K562 (cell line): ENCODE measurements at regions not wholly inside any gene's neighbourhood (a gene's known extent, or its start where the extent isn't known, plus 50 kb on each side); places are given as distances from the start of the nearest gene placed in this dataset.

Experiments used
- ATAC-seq: fragments of 200-7000 bp; cut with Tn5 transposase; 3 replicates; pipeline ENCODE4 v1.9.1; 2020; ENCODE audit warnings: moderate library complexity
- BruUV-seq: library from RNA; stranded (reverse); fragments of 400-500 nt; replicated peaks from 2 replicates; lab custom pipeline; 2021; lab: Mats Ljungman, UMichigan
- CTCF ChIA-PET: fragments of 300-600 bp; formaldehyde crosslinking; extraction: SDS; loops from one replicate; lab custom pipeline; 2021; ENCODE audit warnings: low intra/inter-chr PET ratio; lab: Yijun Ruan, JAX
- POLR2A ChIA-PET: fragments of 300-600, 350-650 bp; sonication (Branson Sonifier 250); formaldehyde crosslinking; extraction: SDS; loops from one replicate; lab custom pipeline; 2021; ENCODE audit warnings: antibody characterized with exemption, inconsistent platforms; lab: Yijun Ruan, JAX
- DNase-seq, 4 experiments: peaks; one replicate each; pipeline versions ENCODE4 v3.0.0 to v3.0.0-alpha.2; 2011 to 2018; ENCODE audit warnings: low spot score in 3 of 4, mixed read lengths in 3 of 4; ENCODE audit errors: extremely low read depth in 1 of 4
- FAIRE-seq: peaks from 2 replicates; lab custom pipeline; 2011; peaks lifted over from hg19 to GRCh38; lab: Jason Lieb, UNC
- H2AFZ ChIP-seq: 2 replicates; pipeline ENCODE4 v1.6.0; 2011; ENCODE audit warnings: low read depth, low read length, control low read depth, inconsistent platforms
- H3K27ac ChIP-seq: fragments of 200-600 bp; 3 replicates; pipeline ENCODE4 v1.8.0; 2011; ENCODE audit warnings: low read depth, mild to moderate bottlenecking, control low read depth, inconsistent platforms, low read length, moderate library complexity, mixed read lengths; ENCODE audit errors: extremely low read depth
- H3K27me3 ChIP-seq, 2 experiments: fragments of 300-600 bp in 1 of 2; 2 replicates in 1 of 2; 3 replicates in 1 of 2; pipeline versions ENCODE4 v1.6.0 to v1.8.0; 2011; ENCODE audit warnings: inconsistent platforms in 2 of 2, low read length in 2 of 2, mild to moderate bottlenecking in 1 of 2, mixed read lengths in 1 of 2, moderate library complexity in 1 of 2; ENCODE audit not compliant: control insufficient read depth in 2 of 2, insufficient read depth in 2 of 2
- H3K36me3 ChIP-seq: fragments of 300-600 bp; 3 replicates; pipeline ENCODE4 v1.8.0; 2011; ENCODE audit warnings: mild to moderate bottlenecking, low read length, inconsistent platforms; ENCODE audit not compliant: control insufficient read depth, insufficient read depth
- H3K4me1 ChIP-seq, 2 experiments: fragments of 200-600 bp in 1 of 2; replicated peaks in 1 of 2; 2 replicates in 1 of 2; 3 replicates in 1 of 2; pipeline versions ENCODE4 v1.5.1 to v1.8.0; 2011; ENCODE audit warnings: inconsistent platforms in 2 of 2, low read length in 2 of 2, mild to moderate bottlenecking in 1 of 2, mixed read lengths in 1 of 2, moderate library complexity in 1 of 2; ENCODE audit not compliant: control insufficient read depth in 2 of 2, insufficient read depth in 2 of 2
- H3K4me2 ChIP-seq: 2 replicates; pipeline ENCODE4 v1.6.1; 2011; ENCODE audit warnings: low read length, control low read depth, inconsistent platforms, mixed read lengths; ENCODE audit not compliant: insufficient read depth
- H3K4me3 ChIP-seq: fragments of 200-600 bp; sonication (generic), shearing (Covaris generic); 2 replicates; pipeline ENCODE4 v1.5.1; 2016; ENCODE audit warnings: control low read depth, inconsistent platforms
- H3K79me2 ChIP-seq: fragments of 200-600 bp; 3 replicates; pipeline ENCODE4 v1.8.0; 2011; ENCODE audit warnings: low read length, inconsistent platforms; ENCODE audit not compliant: control insufficient read depth, insufficient read depth
- H3K9ac ChIP-seq, 2 experiments: 2 replicates each; pipeline versions ENCODE4 v1.6.0 to v1.6.1; 2011; ENCODE audit warnings: low read depth in 2 of 2, low read length in 2 of 2, control low read depth in 1 of 2, inconsistent platforms in 1 of 2, mild to moderate bottlenecking in 1 of 2, mixed read lengths in 1 of 2; ENCODE audit not compliant: insufficient read depth in 1 of 2
- H3K9me1 ChIP-seq: one replicate; pipeline ENCODE4 v1.6.0; 2011; ENCODE audit warnings: inconsistent platforms, mild to moderate bottlenecking, low read length, moderate library complexity; ENCODE audit not compliant: control insufficient read depth, insufficient read depth
- H3K9me3 ChIP-seq: replicated peaks from 2 replicates; pipeline ENCODE4 v1.5.1; 2011; ENCODE audit warnings: low read depth, low read length, inconsistent platforms; ENCODE audit not compliant: control insufficient read depth, insufficient read depth
- H4K20me1 ChIP-seq: replicated peaks from 2 replicates; pipeline ENCODE4 v1.6.1; 2011; ENCODE audit warnings: low read length, inconsistent platforms, mixed read lengths; ENCODE audit not compliant: control insufficient read depth, insufficient read depth
- HDAC1 ChIP-seq, 2 experiments: fragments of 450-650 bp; IDR thresholded peaks; 2 replicates each; pipeline ENCODE4 v1.6.1; 2016 to 2017; ENCODE audit warnings: inconsistent platforms in 1 of 2, mild to moderate bottlenecking in 1 of 2, moderate library complexity in 1 of 2
- HMG20A ChIP-seq: fragments of 450-650 bp; formaldehyde crosslinking; conservative IDR thresholded peaks from 2 replicates; pipeline ENCODE4 v1.4.0; 2020; ENCODE audit warnings: mild to moderate bottlenecking, mixed read lengths
- ID3 ChIP-seq, 2 experiments: fragments of 250-450 bp in 1 of 2; fragments of 450-650 bp in 1 of 2; sonication (Bioruptor Pico) in 1 of 2; IDR thresholded peaks; 2 replicates each; pipeline versions ENCODE4 v1.6.1 to v1.8.0; 2016 to 2021; ENCODE audit warnings: mild to moderate bottlenecking in 2 of 2, moderate library complexity in 2 of 2, missing compliant biosample characterization in 1 of 2, missing genetic modification characterization in 1 of 2
- PPARD ChIP-seq: fragments of 250-450 bp; sonication (Bioruptor Pico); IDR thresholded peaks from 2 replicates; pipeline ENCODE4 v1.8.0; 2022; ENCODE audit warnings: inconsistent platforms, mild to moderate bottlenecking, moderate library complexity
- RB1 ChIP-seq: fragments of 450-650 bp; IDR thresholded peaks from 2 replicates; pipeline ENCODE4 v1.6.1; 2017; ENCODE audit warnings: low read depth, mild to moderate bottlenecking
- SIN3B ChIP-seq: fragments of 450-650 bp; IDR thresholded peaks from 2 replicates; pipeline ENCODE4 v1.6.1; 2017; ENCODE audit warnings: low read depth, mild to moderate bottlenecking, moderate library complexity
- U2AF2 ChIP-seq: fragments of 200-400 bp; formaldehyde crosslinking; optimal IDR thresholded peaks from 2 replicates; pipeline ENCODE3; 2017; ENCODE audit warnings: low read depth, mild to moderate bottlenecking, low read length
- USF2 ChIP-seq: sonication (generic); formaldehyde crosslinking; IDR thresholded peaks from 2 replicates; pipeline ENCODE4 v1.5.0; 2020; ENCODE audit warnings: missing genetic modification reagents
- ZNF436 ChIP-seq: fragments of 250-450, 450-650 bp; sonication (Bioruptor Pico); formaldehyde crosslinking; IDR thresholded peaks from 2 replicates; pipeline ENCODE4 v1.7.0; 2020; ENCODE audit warnings: mild to moderate bottlenecking
- ZSCAN29 ChIP-seq: fragments of 450-650 bp; IDR thresholded peaks from 2 replicates; pipeline ENCODE4 v1.6.1; 2017
- WGBS: fragments of 100-300 bp; shearing (Covaris generic); methylation state at CpG from one replicate; pipeline ENCODE4 v1.1.6; 2016; ENCODE audit warnings: low coverage, mixed read lengths; ENCODE audit not compliant: insufficient coverage; ENCODE audit errors: missing lambda C conversion rate; 5-methylcytosine and 5-hydroxymethylcytosine counted together
- in situ Hi-C: fragments of 300-500 bp; cut with MboI; formaldehyde crosslinking; loops from 4 replicates; pipeline ENCODE4 v1.15.0; 2018; ENCODE audit warnings: inconsistent platforms, mixed read lengths
- intact Hi-C: fragments of 100-400 bp; cut with micrococcal nuclease; formaldehyde crosslinking; loops from 2 replicates; pipeline ENCODE4 v1.14.2; 2022

GRCh38 chr9:74358959-74359358 is 138.2 kb upstream of the RORB start:
- ChIA-PET CTCF (no interaction called here), POLR2A (no interaction called here)
- no peak for DNase-seq
- Histone ChIP-seq H3K4me1 (no peaks in the 10 kb centered on the region), H3K79me2 (no peaks in the 10 kb centered on the region), H3K9me1 (no peaks in the 10 kb centered on the region), H3K27me3 (no peaks in the 10 kb centered on the region), H3K36me3 (no peaks in the 10 kb centered on the region), H3K9me3 (no peaks in the 10 kb centered on the region), H2AFZ (no peak overlapping the region), H3K4me2 (no peak overlapping the region), H3K9ac (no peak overlapping the region), H4K20me1 (no peaks in the 10 kb centered on the region), H3K4me3 (no peak overlapping the region), H3K27ac (no peak overlapping the region)
- no peak for FAIRE-seq
- BruUV-seq = no TSS peak
- 2% methylated on average over 4 of the region's 4 CpGs for WGBS
- no peak for ATAC-seq
- intact Hi-C loops = no loop called here
- TF ChIP-seq RB1 (no peak), ZNF436 (CRISPR knock-in tag) (no peak), HMG20A (CRISPR knock-in tag) (no peak), PPARD (CRISPR knock-in tag) (no peak), USF2 (CRISPR knock-in tag) (no peak), ID3 (CRISPR knock-in tag; IDR thresholded peaks at IDR 0.05) (no peak), ID3 (tag; IDR thresholded peaks at IDR 0.05) (no peak), U2AF2 (no peak), ZSCAN29 (no peak), SIN3B (no peak), HDAC1 (IDR thresholded peaks at IDR 0.05) (no peak)
- in situ Hi-C loops = no loop called here
